ENCODE measurements at regions not wholly inside any gene's neighbourhood (a gene's known extent, or its start where the extent isn't known, plus 50 kb on each side); places are given as distances from the start of the nearest gene placed in this dataset.

DNA sequence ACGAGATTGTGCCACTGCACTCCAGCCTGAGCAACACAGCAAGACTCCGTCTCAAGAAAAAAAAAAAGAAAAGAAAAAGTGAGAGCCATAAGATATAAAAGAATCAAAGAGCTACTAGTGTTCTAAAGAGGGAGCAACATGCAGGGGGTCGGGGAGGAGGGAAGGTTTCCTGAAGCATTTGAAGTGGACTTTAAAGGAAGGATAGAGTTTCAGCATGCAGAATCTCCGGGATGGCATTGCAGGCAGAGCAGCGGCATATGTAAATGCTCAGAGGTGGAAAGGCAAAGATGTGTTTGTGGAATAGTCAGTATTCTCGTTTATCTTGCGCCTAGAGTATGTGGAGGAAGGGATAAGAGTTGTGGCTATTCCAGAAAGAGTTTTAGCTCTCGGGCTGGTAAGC lies 447.6 kb upstream of the NFE2L3 start:
- CTCF ChIA-PET, result no interaction called here

More for the DNA sequence above, 447.6 kb upstream of the NFE2L3 start:
- Histone ChIP-seq H3K9me3 (replicated peaks; ENCODE audit: control insufficient read depth, insufficient read depth, low read length) (no peaks in the 10 kb centered on the region), H3K4me2 (ENCODE audit: insufficient read depth, low read length) (no peak overlapping the region), H4K20me1 (replicated peaks; ENCODE audit: control insufficient read depth, extremely low read depth, insufficient read depth, low read length) (no peaks in the 10 kb centered on the region), H3K27me3 (ENCODE audit: control insufficient read depth in 2 of 2, insufficient read depth in 2 of 2, low read length in 2 of 2) (no peaks in the 10 kb centered on the region), H3K79me2 (ENCODE audit: control insufficient read depth, insufficient read depth, low read length) (no peaks in the 10 kb centered on the region), H3K36me3 (ENCODE audit: control insufficient read depth in 2 of 2, extremely low read depth in 1 of 2, insufficient read depth in 2 of 2, low read length in 2 of 2) (no peaks in the 10 kb centered on the region), H2AFZ (ENCODE audit: low read depth, low read length) (no peak overlapping the region), H3K4me3 (replicated peaks in 1 of 3; ENCODE audit: insufficient read depth in 1 of 3, low read depth in 1 of 3, low read length in 3 of 3) (no peak overlapping the region), H3K9me1 (replicated peaks; ENCODE audit: control insufficient read depth, extremely low read depth, insufficient read depth, low read length) (no peaks in the 10 kb centered on the region), H3K9ac (replicated peaks; ENCODE audit: extremely low read depth, insufficient read depth, low read length) (no peak overlapping the region), H3K27ac (ENCODE audit: insufficient read depth, low read depth, low read length) (no peak overlapping the region), H3K4me1 (ENCODE audit: control insufficient read depth, extremely low read depth, insufficient read depth, low read length) (no peaks in the 10 kb centered on the region)
- BruUV-seq (replicated peaks), result no TSS peak
- TF ChIP-seq, protein P1, sequence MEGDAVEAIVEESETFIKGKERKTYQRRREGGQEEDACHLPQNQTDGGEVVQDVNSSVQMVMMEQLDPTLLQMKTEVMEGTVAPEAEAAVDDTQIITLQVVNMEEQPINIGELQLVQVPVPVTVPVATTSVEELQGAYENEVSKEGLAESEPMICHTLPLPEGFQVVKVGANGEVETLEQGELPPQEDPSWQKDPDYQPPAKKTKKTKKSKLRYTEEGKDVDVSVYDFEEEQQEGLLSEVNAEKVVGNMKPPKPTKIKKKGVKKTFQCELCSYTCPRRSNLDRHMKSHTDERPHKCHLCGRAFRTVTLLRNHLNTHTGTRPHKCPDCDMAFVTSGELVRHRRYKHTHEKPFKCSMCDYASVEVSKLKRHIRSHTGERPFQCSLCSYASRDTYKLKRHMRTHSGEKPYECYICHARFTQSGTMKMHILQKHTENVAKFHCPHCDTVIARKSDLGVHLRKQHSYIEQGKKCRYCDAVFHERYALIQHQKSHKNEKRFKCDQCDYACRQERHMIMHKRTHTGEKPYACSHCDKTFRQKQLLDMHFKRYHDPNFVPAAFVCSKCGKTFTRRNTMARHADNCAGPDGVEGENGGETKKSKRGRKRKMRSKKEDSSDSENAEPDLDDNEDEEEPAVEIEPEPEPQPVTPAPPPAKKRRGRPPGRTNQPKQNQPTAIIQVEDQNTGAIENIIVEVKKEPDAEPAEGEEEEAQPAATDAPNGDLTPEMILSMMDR (IDR thresholded peaks at IDR 0.05; ENCODE audit: extremely low read depth in 1 of 2, insufficient read depth in 1 of 2, low read depth in 1 of 2, low read length in 2 of 2), result no peak
- no peak for TF ChIP-seq EZH2 (IDR thresholded peaks at IDR 0.05; ENCODE audit: borderline replicate concordance, low read depth, low read length, severe bottlenecking)
- TF ChIP-seq FOS (IDR thresholded peaks at IDR 0.05; ENCODE audit: borderline replicate concordance, insufficient read depth, low read length), result no peak
- no peak for TF ChIP-seq POLR2A (IDR thresholded peaks at IDR 0.05; ENCODE audit: low read depth, low read length)
- TF ChIP-seq GATA2 (IDR thresholded peaks at IDR 0.05; ENCODE audit: insufficient read depth, insufficient read length, low read depth, low read length), result no peak
- TF ChIP-seq POLR2AphosphoS5 (IDR thresholded peaks at IDR 0.05; ENCODE audit: insufficient read depth, low read depth, low read length), result no peak
- no peak for TF ChIP-seq MAX (IDR thresholded peaks at IDR 0.05; ENCODE audit: insufficient read depth, insufficient read length)
- TF ChIP-seq JUN (IDR thresholded peaks at IDR 0.05; ENCODE audit: borderline replicate concordance, insufficient read depth, insufficient read length, low read depth), result no peak
- TF ChIP-seq MYC (IDR thresholded peaks at IDR 0.05; ENCODE audit: low read depth, low read length), result no peak
- POLR2A ChIA-PET, result no interaction called here
- dilution Hi-C loops (cut with MboI; ENCODE audit: extremely low pct_ligation_motif_present, low sequenced_read_pairs) (no loop called here), intact Hi-C loops (cut with micrococcal nuclease) (no loop called here)
- FAIRE-seq (no peak), DNase-seq (ENCODE audit: low read depth, low spot score) (no peak)
